GM12864 (cell line): ENCODE measurements at regions not wholly inside any gene's neighbourhood (a gene's known extent, or its start where the extent isn't known, plus 50 kb on each side); places are given as distances from the start of the nearest gene placed in this dataset.

Source experiments
- DNase-seq: peaks from one replicate; pipeline ENCODE4 v3.0.0-alpha.2; 2011; ENCODE audit warnings: low read depth
- H3K4me3 ChIP-seq: 2 replicates; pipeline ENCODE4 v1.5.1; 2011; ENCODE audit warnings: mild to moderate bottlenecking, low read depth, low read length, control low read depth
- CTCF ChIP-seq: IDR thresholded peaks from 2 replicates; pipeline ENCODE4 v1.5.1; 2011; ENCODE audit warnings: low read depth, mild to moderate bottlenecking, moderate library complexity, low read length, control low read depth, inconsistent platforms; ENCODE audit errors: missing control alignments

- no peak overlapping the region for H3K4me3 ChIP-seq
- no peak for TF ChIP-seq CTCF
- no peak for DNase-seq
These were observed 85.7 kb upstream of the STK17B start for GRCh38 chr2:196257086-196257485.

- H3K4me3 ChIP-seq = no peak overlapping the region
- DNase-seq = no peak
- no peak for TF ChIP-seq CTCF
These were observed 87.0 kb upstream of the STK17B start for GRCh38 chr2:196258407-196258806.

GRCh38 chr2:196259507-196260481 is 88.4 kb upstream of the STK17B start:
- no peak for TF ChIP-seq CTCF
- DNase-seq = no peak
- no peak overlapping the region for H3K4me3 ChIP-seq

GRCh38 chr2:196260546-196260945 is 89.2 kb upstream of the STK17B start:
- TF ChIP-seq CTCF = no peak
- DNase-seq = no peak
- no peak overlapping the region for H3K4me3 ChIP-seq

GRCh38 chr2:196262606-196263005 is 91.2 kb upstream of the STK17B start:
- no peak for TF ChIP-seq CTCF
- DNase-seq = no peak
- H3K4me3 ChIP-seq = no peak overlapping the region

GRCh38 chr2:196263181-196263747 is 91.9 kb upstream of the STK17B start:
- no peak for DNase-seq
- TF ChIP-seq CTCF = no peak
- no peak overlapping the region for H3K4me3 ChIP-seq
